Kidney (tissue), 13 donors: ENCODE measurements at regions not wholly inside any gene's neighbourhood (a gene's known extent, or its start where the extent isn't known, plus 50 kb on each side); places are given as distances from the start of the nearest gene placed in this dataset.
"Not testable (repeated sequence)": the region's sequence is repeated elsewhere in the genome, so short reads cannot be mapped to it uniquely, and the experiment has no call there.

ENCODE experiments used
- DNase-seq, 5 donors: peaks; one replicate each; pipeline ENCODE4 v3.0.0-alpha.2; 2013 to 2020
- FAIRE-seq: peaks from 2 replicates; lab custom pipeline; 2012; peaks lifted over from hg19 to GRCh38; lab: Jason Lieb, UNC
- H3K27ac ChIP-seq, 2 donors: one replicate each; pipeline ENCODE4 v1.7.0; 2013; ENCODE audit warnings: low read depth in 2 of 2, low read length in 2 of 2, inconsistent platforms in 1 of 2
- H3K27me3 ChIP-seq: one replicate; pipeline ENCODE4 v1.7.1; 2013; ENCODE audit warnings: low read length, inconsistent platforms; ENCODE audit not compliant: control insufficient read depth, insufficient read depth
- H3K36me3 ChIP-seq, 3 donors: one replicate each; pipeline versions ENCODE4 v1.7.0 to v1.7.1; 2013; ENCODE audit warnings: low read length in 3 of 3, control low read depth in 1 of 3, inconsistent platforms in 1 of 3; ENCODE audit not compliant: insufficient read depth in 3 of 3, control insufficient read depth in 2 of 3
- H3K4me1 ChIP-seq, 3 donors: one replicate each; pipeline versions ENCODE4 v1.7.0 to v1.7.1; 2013; ENCODE audit warnings: low read length in 3 of 3, inconsistent platforms in 1 of 3, low read depth in 1 of 3; ENCODE audit not compliant: control insufficient read depth in 2 of 3, insufficient read depth in 2 of 3
- H3K4me3 ChIP-seq, 3 donors: one replicate each; pipeline versions ENCODE4 v1.7.0 to v1.8.1; 2013; ENCODE audit warnings: low read length in 3 of 3, control low read depth in 1 of 3, inconsistent platforms in 1 of 3
- H3K9ac ChIP-seq, 3 donors: one replicate each; pipeline versions ENCODE4 v1.7.0 to v1.7.1; 2013; ENCODE audit warnings: low read length in 3 of 3, control low read depth in 1 of 3, inconsistent platforms in 1 of 3
- H3K9me3 ChIP-seq, 3 donors: one replicate each; pipeline versions ENCODE4 v1.7.0 to v1.7.1; 2013; ENCODE audit warnings: low read length in 3 of 3, control low read depth in 1 of 3, inconsistent platforms in 1 of 3; ENCODE audit not compliant: control insufficient read depth in 2 of 3, insufficient read depth in 1 of 3
- CTCF ChIP-seq: IDR thresholded peaks from 3 replicates; pipeline ENCODE4 v1.5.1; 2012; ENCODE audit warnings: mild to moderate bottlenecking, moderate library complexity, borderline replicate concordance; ENCODE audit not compliant: insufficient read depth; ENCODE audit errors: extremely low read depth
- intact Hi-C: fragments of 100-400 bp; cut with DNase I; formaldehyde crosslinking; loops from one replicate; pipeline ENCODE4 v1.11.1; 2022
- donor health status: control.
- donor health status: control.
- donor health status: control.
- donor health status: control.
- donor health status: control.
- donor health status: DM: yes; HTN: yes; CAD: no.
- donor health status: Normal renal cell carcinoma (clear cell type).

GRCh38 chr6:14550410-14550809, 432.8 kb downstream of the CD83 start:
- DNase-seq (no peak), FAIRE-seq (no peak)
- Histone ChIP-seq H3K36me3 (no peaks in the 10 kb centered on the region), H3K4me3 (no peak overlapping the region), H3K9ac (no peak overlapping the region), H3K27ac (no peak overlapping the region), H3K4me1 (no peaks in the 10 kb centered on the region), H3K9me3 (no peaks in the 10 kb centered on the region), H3K27me3 (no peaks in the 10 kb centered on the region)
- TF ChIP-seq CTCF, result no peak
- intact Hi-C loops, result no loop called here

- Histone ChIP-seq H3K36me3 (no peaks in the 10 kb centered on the region), H3K4me3 (no peak overlapping the region), H3K27ac (no peak overlapping the region), H3K9ac (no peak overlapping the region), H3K4me1 (no peaks in the 10 kb centered on the region), H3K9me3 (no peaks in the 10 kb centered on the region), H3K27me3 (no peaks in the 10 kb centered on the region)
- no peak for TF ChIP-seq CTCF
- no peak for DNase-seq
- intact Hi-C loops, result no loop called here
- no peak for FAIRE-seq
Measured at GRCh38 chr6:14550822-14551221, 433.2 kb downstream of the CD83 start.

- H3K4me1 ChIP-seq, H3K36me3 ChIP-seq, H3K4me3 ChIP-seq, H3K9me3 ChIP-seq, H3K27me3 ChIP-seq, H3K9ac ChIP-seq, intact Hi-C loops, DNase-seq, H3K27ac ChIP-seq, FAIRE-seq: not testable (repeated sequence)
Measured at GRCh38 chr6:14551601-14552000, 434.0 kb downstream of the CD83 start.

- H3K27me3 ChIP-seq, result no peaks in the 10 kb centered on the region
- intact Hi-C loops, result no loop called here
- DNase-seq, result no peak
- H3K36me3 ChIP-seq, result no peaks in the 10 kb centered on the region
- H3K9ac ChIP-seq, result no peak overlapping the region
- no peak for FAIRE-seq
- no peaks in the 10 kb centered on the region for H3K4me1 ChIP-seq
- no peak overlapping the region for H3K27ac ChIP-seq
- no peaks in the 10 kb centered on the region for H3K9me3 ChIP-seq
- H3K4me3 ChIP-seq, result no peak overlapping the region
- no peak for TF ChIP-seq CTCF
Measured at GRCh38 chr6:14552891-14553290, 435.3 kb downstream of the CD83 start.
